Panc1 (cell line): ENCODE measurements at regions not wholly inside any gene's neighbourhood (a gene's known extent, or its start where the extent isn't known, plus 50 kb on each side); places are given as distances from the start of the nearest gene placed in this dataset.

Source experiments
- ATAC-seq: fragments of 200-7000 bp; cut with Tn5 transposase; 2 replicates; pipeline ENCODE4 v1.9.1; 2020; ENCODE audit warnings: mild to moderate bottlenecking, moderate library complexity
- BruUV-seq: library from RNA; stranded (reverse); fragments of 400-500 nt; replicated peaks from 2 replicates; lab custom pipeline; 2021; lab: Mats Ljungman, UMichigan
- CTCF ChIA-PET: fragments of 300-600 bp; sonication (Branson Sonifier 250); formaldehyde crosslinking; loops from one replicate; lab custom pipeline; 2022; ENCODE audit warnings: antibody characterized with exemption; lab: Charles Lee
- POLR2A ChIA-PET: fragments of 300-600 bp; sonication (Branson Sonifier 250); formaldehyde crosslinking; loops from one replicate; lab custom pipeline; 2022; ENCODE audit warnings: antibody characterized with exemption; lab: Charles Lee
- DNase-seq: peaks from one replicate; pipeline ENCODE4 v3.0.0-alpha.2; 2010; ENCODE audit warnings: low read depth, low spot score
- H3K27ac ChIP-seq: 2 replicates; pipeline ENCODE4 v1.5.1; 2011; ENCODE audit warnings: mild to moderate bottlenecking, low read length, inconsistent platforms
- H3K27me3 ChIP-seq: fragments of 200-500 bp; sonication (Bioruptor generic); 2 replicates; pipeline ENCODE4 v1.6.0; 2014; ENCODE audit warnings: low read length, inconsistent platforms; ENCODE audit not compliant: control insufficient read depth, insufficient read depth
- H3K36me3 ChIP-seq: fragments of 200-500 bp; sonication (Bioruptor generic); 2 replicates; pipeline ENCODE4 v1.5.1; 2014; ENCODE audit warnings: inconsistent platforms, mild to moderate bottlenecking, low read length, moderate library complexity; ENCODE audit not compliant: control insufficient read depth, insufficient read depth
- H3K4me1 ChIP-seq: 2 replicates; pipeline ENCODE4 v1.5.1; 2011; ENCODE audit warnings: inconsistent platforms, mild to moderate bottlenecking, low read length, moderate library complexity; ENCODE audit not compliant: control insufficient read depth, insufficient read depth
- H3K4me3 ChIP-seq, 2 experiments: 2 replicates each; pipeline ENCODE4 v1.5.1; 2011 to 2012; ENCODE audit warnings: low read depth in 2 of 2, low read length in 2 of 2, mild to moderate bottlenecking in 2 of 2, inconsistent platforms in 1 of 2, moderate library complexity in 1 of 2
- H3K9me3 ChIP-seq: fragments of 200-500 bp; sonication (Bioruptor generic); 2 replicates; pipeline ENCODE4 v1.5.1; 2014; ENCODE audit warnings: low read depth, mild to moderate bottlenecking, inconsistent platforms, low read length, moderate library complexity; ENCODE audit not compliant: control insufficient read depth, insufficient read depth
- POLR2AphosphoS5 ChIP-seq: IDR thresholded peaks from 2 replicates; pipeline ENCODE4 v1.6.1; 2012; ENCODE audit warnings: mild to moderate bottlenecking, low read depth, low read length, moderate library complexity
- REST ChIP-seq, 2 experiments: IDR thresholded peaks; 2 replicates each; pipeline ENCODE4 v1.6.1; 2011 to 2012; ENCODE audit warnings: low read depth in 2 of 2, control low read depth in 1 of 2, low read length in 1 of 2, mild to moderate bottlenecking in 1 of 2, moderate library complexity in 1 of 2; ENCODE audit not compliant: insufficient read depth in 1 of 2
- SIN3A ChIP-seq: IDR thresholded peaks from 2 replicates; pipeline ENCODE4 v1.6.1; 2012; ENCODE audit warnings: low read depth, mild to moderate bottlenecking, low read length, moderate library complexity, borderline replicate concordance; ENCODE audit not compliant: insufficient read depth
- TCF7L2 ChIP-seq: IDR thresholded peaks from 2 replicates; pipeline ENCODE4 v1.6.1; 2011; ENCODE audit warnings: mild to moderate bottlenecking, low read depth, low read length, inconsistent platforms
- in situ Hi-C: cut with HindIII; loops from 2 replicates; pipeline ENCODE4 v1.10.0; 2016; ENCODE audit warnings: low sequenced_read_pairs, low pct_unique_long_range_greater_than_20kb
- intact Hi-C: fragments of 100-400 bp; cut with micrococcal nuclease; formaldehyde crosslinking; loops from one replicate; pipeline ENCODE4 v1.10.0; 2022; ENCODE audit not compliant: unreplicated experiment
- TF ChIP-seq, protein P1 (sequence below): fragments of 450-650 bp; IDR thresholded peaks from 2 replicates; pipeline ENCODE4 v1.5.1; 2017; ENCODE audit warnings: mild to moderate bottlenecking

DNA sequence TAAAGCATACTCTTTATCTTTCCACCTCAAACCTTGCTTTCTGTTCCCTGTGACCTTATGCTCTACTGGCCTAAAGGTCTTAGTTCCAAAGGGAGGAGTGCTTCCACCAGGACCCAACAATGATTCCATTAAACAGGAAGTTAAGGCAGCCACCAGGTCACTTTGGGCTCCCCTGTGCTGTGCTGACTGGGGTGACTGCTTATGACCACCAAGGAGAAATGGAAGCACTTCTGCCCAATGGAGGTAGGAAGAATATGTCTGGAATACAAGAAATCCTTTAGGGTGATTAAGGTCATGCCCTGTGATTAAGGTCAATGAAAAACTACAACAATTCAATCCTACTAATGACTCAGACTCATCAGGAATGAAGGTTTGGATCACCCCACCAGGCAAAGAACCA lies 233.8 kb upstream of the CDH11 start:
- POLR2A ChIA-PET = no interaction called here
- ATAC-seq (no peak), DNase-seq (no peak)
- intact Hi-C loops (no loop called here), in situ Hi-C loops (no loop called here)
- no peaks in the 10 kb centered on the region for H3K27me3 ChIP-seq
- CTCF ChIA-PET = no interaction called here
- no peaks in the 10 kb centered on the region for H3K36me3 ChIP-seq
- TF ChIP-seq SIN3A = no peak
- TF ChIP-seq POLR2AphosphoS5 = no peak
- TF ChIP-seq, protein P1, sequence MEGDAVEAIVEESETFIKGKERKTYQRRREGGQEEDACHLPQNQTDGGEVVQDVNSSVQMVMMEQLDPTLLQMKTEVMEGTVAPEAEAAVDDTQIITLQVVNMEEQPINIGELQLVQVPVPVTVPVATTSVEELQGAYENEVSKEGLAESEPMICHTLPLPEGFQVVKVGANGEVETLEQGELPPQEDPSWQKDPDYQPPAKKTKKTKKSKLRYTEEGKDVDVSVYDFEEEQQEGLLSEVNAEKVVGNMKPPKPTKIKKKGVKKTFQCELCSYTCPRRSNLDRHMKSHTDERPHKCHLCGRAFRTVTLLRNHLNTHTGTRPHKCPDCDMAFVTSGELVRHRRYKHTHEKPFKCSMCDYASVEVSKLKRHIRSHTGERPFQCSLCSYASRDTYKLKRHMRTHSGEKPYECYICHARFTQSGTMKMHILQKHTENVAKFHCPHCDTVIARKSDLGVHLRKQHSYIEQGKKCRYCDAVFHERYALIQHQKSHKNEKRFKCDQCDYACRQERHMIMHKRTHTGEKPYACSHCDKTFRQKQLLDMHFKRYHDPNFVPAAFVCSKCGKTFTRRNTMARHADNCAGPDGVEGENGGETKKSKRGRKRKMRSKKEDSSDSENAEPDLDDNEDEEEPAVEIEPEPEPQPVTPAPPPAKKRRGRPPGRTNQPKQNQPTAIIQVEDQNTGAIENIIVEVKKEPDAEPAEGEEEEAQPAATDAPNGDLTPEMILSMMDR = no peak
- no peak for TF ChIP-seq REST (IDR thresholded peaks at IDR 0.05; ENCODE audit: insufficient read depth in 1 of 2, low read depth in 2 of 2, low read length in 1 of 2)
- no peak for TF ChIP-seq TCF7L2
- no peaks in the 10 kb centered on the region for H3K9me3 ChIP-seq
- BruUV-seq = no TSS peak
- no peaks in the 10 kb centered on the region for H3K4me1 ChIP-seq
- no peak overlapping the region for H3K27ac ChIP-seq
- no peak overlapping the region for H3K4me3 ChIP-seq

DNA sequence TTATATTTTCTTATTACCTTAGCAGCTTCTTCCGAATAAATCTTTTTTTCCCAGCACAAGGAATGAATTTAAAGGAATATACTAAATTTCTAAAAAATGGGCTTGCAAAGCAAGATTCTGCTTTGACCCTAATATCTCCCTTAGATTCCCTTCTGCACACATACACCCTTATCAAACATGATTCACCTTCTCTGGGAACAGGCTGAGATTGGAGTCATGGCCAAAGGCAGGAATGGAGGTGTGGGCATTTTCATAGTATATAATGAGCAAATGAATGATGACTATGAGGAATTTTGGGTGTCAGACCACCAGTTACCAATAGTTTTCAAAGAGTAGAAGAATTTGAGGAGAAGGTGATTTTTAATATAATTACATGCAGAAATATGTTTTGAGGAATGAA lies 231.3 kb upstream of the CDH11 start:
- intact Hi-C loops = no loop called here
- no peak for DNase-seq
- Histone ChIP-seq H3K9me3 (no peaks in the 10 kb centered on the region), H3K27me3 (no peaks in the 10 kb centered on the region), H3K27ac (no peak overlapping the region), H3K4me3 (no peak overlapping the region), H3K4me1 (no peaks in the 10 kb centered on the region), H3K36me3 (no peaks in the 10 kb centered on the region)
- in situ Hi-C loops = no loop called here
- ChIA-PET CTCF (interaction anchor here (0.6 kb wide), 1 partner anchor 563 kb away, joined by 3 read pairs; no protein-coding TSS in a partner anchor), POLR2A (no interaction called here)
- BruUV-seq = no TSS peak
- no peak for ATAC-seq
- TF ChIP-seq SIN3A (no peak), POLR2AphosphoS5 (no peak), TCF7L2 (no peak), REST (IDR thresholded peaks at IDR 0.05; ENCODE audit: insufficient read depth in 1 of 2, low read depth in 2 of 2, low read length in 1 of 2) (no peak)
- TF ChIP-seq, protein P1 = no peak
